ENCODE measurements at regions not wholly inside any gene's neighbourhood (a gene's known extent, or its start where the extent isn't known, plus 50 kb on each side); places are given as distances from the start of the nearest gene placed in this dataset.

DNA sequence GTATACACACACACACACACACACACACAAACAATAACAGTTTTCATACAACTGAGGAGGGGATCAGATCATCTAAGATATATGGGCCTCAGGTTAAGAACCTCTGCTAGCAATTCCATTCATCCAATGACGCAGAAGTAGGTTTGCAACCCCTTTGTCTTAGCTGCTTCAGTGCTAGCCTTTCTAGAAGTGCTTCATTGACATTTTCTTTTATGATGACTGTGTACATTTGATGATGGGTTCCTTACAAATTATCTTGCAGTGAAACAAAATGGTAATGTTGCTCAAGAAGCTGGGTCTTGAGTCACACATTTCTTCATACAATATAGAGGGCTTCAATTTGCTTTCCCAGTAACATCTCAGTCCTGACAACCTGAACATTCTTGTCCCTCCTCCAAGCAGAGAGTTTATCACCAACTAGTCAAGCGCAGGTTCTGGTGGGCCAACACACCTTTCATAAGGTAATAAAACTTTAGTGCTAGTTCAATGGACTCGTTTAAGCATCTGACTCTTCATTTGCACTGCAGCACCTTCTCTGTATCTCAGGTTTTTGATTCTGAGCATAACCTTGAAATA lies 269.5 kb downstream of the CNTN3 start:
- WGBS (ENCODE audit: insufficient coverage): 100% methylated on average over 1 of the region's 3 CpGs
- DNase-seq: no peak
- CTCF ChIA-PET: no interaction called here

DNA sequence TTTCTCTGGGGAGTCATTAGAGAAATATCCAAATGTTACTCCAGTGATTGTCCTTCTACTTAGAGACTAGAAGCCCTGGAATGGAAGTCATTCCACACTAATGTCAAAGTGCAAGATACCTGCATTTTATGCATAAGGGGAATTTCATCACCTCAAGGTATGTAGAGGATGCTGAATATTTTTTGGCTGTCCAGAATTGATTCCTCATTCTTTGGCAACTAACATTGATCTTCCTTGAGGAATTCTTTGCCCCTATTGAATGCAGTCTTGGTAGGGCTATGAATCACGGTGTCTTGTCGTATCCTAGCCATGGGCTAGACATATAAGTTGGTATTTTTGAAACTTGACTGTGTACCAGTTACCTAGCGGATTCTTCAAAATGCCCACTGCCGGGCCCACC lies 271.1 kb downstream of the CNTN3 start:
- Histone ChIP-seq H3K4me3 (ENCODE audit: control insufficient read depth in 1 of 7, extremely low read depth in 1 of 7, insufficient read depth in 4 of 7, low read depth in 2 of 7, low read length in 6 of 7) (no peak overlapping the region), H3K27me3 (replicated peaks in 2 of 5; ENCODE audit: control insufficient read depth in 4 of 5, insufficient read depth in 5 of 5, low read length in 4 of 5) (no peaks in the 10 kb centered on the region), H3K9me3 (ENCODE audit: control extremely low read depth in 1 of 5, control insufficient read depth in 4 of 5, insufficient read depth in 2 of 5, low read depth in 1 of 5, low read length in 4 of 5) (no peaks in the 10 kb centered on the region), H3K4me1 (ENCODE audit: control extremely low read depth in 1 of 4, control insufficient read depth in 4 of 4, insufficient read depth in 4 of 4, low read length in 3 of 4) (no peaks in the 10 kb centered on the region), H3K27ac (ENCODE audit: insufficient read depth in 1 of 2, low read depth in 1 of 2, low read length in 2 of 2, poor library complexity in 1 of 2, severe bottlenecking in 2 of 2) (no peak overlapping the region), H3K36me3 (ENCODE audit: control insufficient read depth in 4 of 4, insufficient read depth in 4 of 4, low read length in 3 of 4) (no peaks in the 10 kb centered on the region)
- ChIA-PET POLR2A (no interaction called here), CTCF (interaction anchor here (0.9 kb wide), 1 partner anchor 10 kb away, joined by 3 read pairs; no protein-coding TSS in a partner anchor)
- 96% methylated on average over 4 of the region's 4 CpGs for WGBS (ENCODE audit: insufficient coverage)
- DNase-seq: no peak

More for the DNA sequence above, 269.5 kb downstream of the CNTN3 start:
- Histone ChIP-seq H3K9me3 (ENCODE audit: control extremely low read depth in 1 of 5, control insufficient read depth in 4 of 5, insufficient read depth in 2 of 5, low read depth in 1 of 5, low read length in 4 of 5) (no peaks in the 10 kb centered on the region), H3K4me1 (ENCODE audit: control extremely low read depth in 1 of 4, control insufficient read depth in 4 of 4, insufficient read depth in 4 of 4, low read length in 3 of 4) (no peaks in the 10 kb centered on the region), H3K4me3 (ENCODE audit: control insufficient read depth in 1 of 7, extremely low read depth in 1 of 7, insufficient read depth in 4 of 7, low read depth in 2 of 7, low read length in 6 of 7) (no peak overlapping the region), H3K36me3 (ENCODE audit: control insufficient read depth in 4 of 4, insufficient read depth in 4 of 4, low read length in 3 of 4) (no peaks in the 10 kb centered on the region), H3K27me3 (replicated peaks in 2 of 5; ENCODE audit: control insufficient read depth in 4 of 5, insufficient read depth in 5 of 5, low read length in 4 of 5) (no peaks in the 10 kb centered on the region), H3K27ac (ENCODE audit: insufficient read depth in 1 of 2, low read depth in 1 of 2, low read length in 2 of 2, poor library complexity in 1 of 2, severe bottlenecking in 2 of 2) (no peak overlapping the region)
- POLR2A ChIA-PET: no interaction called here

DNA sequence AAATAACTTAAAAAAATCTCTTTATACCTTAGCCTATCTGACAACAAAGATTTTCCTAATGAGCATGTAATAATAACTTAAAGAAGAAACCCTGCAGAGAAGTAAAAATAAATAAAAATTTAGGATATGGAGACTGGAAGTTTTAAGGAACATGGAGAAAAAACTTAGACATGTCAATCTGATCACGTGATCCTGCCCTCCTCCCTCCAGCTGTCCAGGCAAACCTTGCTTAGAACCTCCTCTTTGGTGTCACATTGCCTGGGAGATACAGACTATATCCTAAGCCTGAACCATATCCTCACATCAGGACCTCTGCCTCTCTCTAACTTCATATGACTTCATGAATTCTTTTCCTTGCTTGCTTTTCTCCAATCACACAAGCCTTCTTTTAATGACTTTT lies 275.5 kb downstream of the CNTN3 start:
- POLR2A ChIA-PET: interaction anchor here (0.5 kb wide), 1 partner anchor 22 kb away, joined by 8 read pairs; no protein-coding TSS in a partner anchor
- DNase-seq: no peak
- Histone ChIP-seq H3K9me3 (ENCODE audit: control extremely low read depth in 1 of 5, control insufficient read depth in 4 of 5, insufficient read depth in 2 of 5, low read depth in 1 of 5, low read length in 4 of 5) (no peaks in the 10 kb centered on the region), H3K4me1 (ENCODE audit: control extremely low read depth in 1 of 4, control insufficient read depth in 4 of 4, insufficient read depth in 4 of 4, low read length in 3 of 4) (no peaks in the 10 kb centered on the region), H3K36me3 (ENCODE audit: control insufficient read depth in 4 of 4, insufficient read depth in 4 of 4, low read length in 3 of 4) (no peaks in the 10 kb centered on the region), H3K27me3 (replicated peaks in 2 of 5; ENCODE audit: control insufficient read depth in 4 of 5, insufficient read depth in 5 of 5, low read length in 4 of 5) (no peaks in the 10 kb centered on the region), H3K27ac (ENCODE audit: insufficient read depth in 1 of 2, low read depth in 1 of 2, low read length in 2 of 2, poor library complexity in 1 of 2, severe bottlenecking in 2 of 2) (no peak overlapping the region), H3K4me3 (ENCODE audit: control insufficient read depth in 1 of 7, extremely low read depth in 1 of 7, insufficient read depth in 4 of 7, low read depth in 2 of 7, low read length in 6 of 7) (no peak overlapping the region)
- WGBS (ENCODE audit: insufficient coverage): 100% methylated on average over 1 of the region's 1 CpG
- CTCF ChIA-PET: no interaction called here

DNA sequence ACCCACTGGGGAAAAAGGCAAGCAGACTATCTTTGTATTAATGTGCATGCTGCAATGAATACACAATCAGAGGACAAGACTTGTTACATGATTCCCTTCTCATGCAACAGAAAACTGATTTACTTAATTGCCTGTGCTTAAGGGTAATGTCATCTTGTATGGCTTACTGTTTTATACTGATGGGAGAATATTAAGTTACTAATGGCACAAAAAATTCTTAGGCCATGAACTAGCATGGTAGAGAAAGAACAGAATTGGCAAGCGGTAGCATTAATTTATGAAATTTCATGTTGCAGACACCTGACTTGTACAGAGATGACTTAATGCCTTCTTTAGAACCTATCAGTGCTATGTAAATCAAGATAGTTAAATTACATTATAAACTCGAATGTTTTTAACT lies 282.3 kb downstream of the CNTN3 start:
- 80% methylated on average over 1 of the region's 2 CpGs for WGBS (ENCODE audit: insufficient coverage)
- H3K36me3 ChIP-seq (ENCODE audit: control insufficient read depth in 4 of 4, insufficient read depth in 4 of 4, low read length in 3 of 4): no peaks in the 10 kb centered on the region
- CTCF ChIA-PET: no interaction called here

DNA sequence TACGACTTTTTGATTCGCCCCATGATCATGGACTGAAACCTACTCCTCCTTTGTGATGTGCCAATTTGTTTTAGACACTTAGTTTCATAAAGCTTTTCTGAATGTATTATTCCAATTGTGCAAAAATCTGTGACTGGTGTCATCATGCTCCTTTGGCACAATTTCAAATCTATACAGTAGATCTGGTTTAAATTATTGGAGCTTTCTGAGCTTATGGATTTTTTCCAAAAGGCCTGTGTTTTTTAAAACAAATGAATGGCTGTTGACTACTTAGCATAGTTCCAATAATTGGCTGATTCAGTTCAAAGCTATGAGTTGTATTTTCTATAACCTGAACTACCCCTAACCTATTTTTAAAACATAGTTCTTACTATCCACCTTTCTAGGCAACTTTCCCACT lies 282.7 kb downstream of the CNTN3 start:
- H3K9me3 ChIP-seq (ENCODE audit: control extremely low read depth in 1 of 5, control insufficient read depth in 4 of 5, insufficient read depth in 2 of 5, low read depth in 1 of 5, low read length in 4 of 5): no peaks in the 10 kb centered on the region
- H3K4me3 ChIP-seq (ENCODE audit: control insufficient read depth in 1 of 7, extremely low read depth in 1 of 7, insufficient read depth in 4 of 7, low read depth in 2 of 7, low read length in 6 of 7): no peak overlapping the region
- DNase-seq: no peak
- H3K27ac ChIP-seq (ENCODE audit: insufficient read depth in 1 of 2, low read depth in 1 of 2, low read length in 2 of 2, poor library complexity in 1 of 2, severe bottlenecking in 2 of 2): no peak overlapping the region
- CTCF ChIA-PET: no interaction called here
- POLR2A ChIA-PET: no interaction called here
- 83% methylated on average over 2 of the region's 2 CpGs for WGBS (ENCODE audit: insufficient coverage)
- no peaks in the 10 kb centered on the region for H3K4me1 ChIP-seq (ENCODE audit: control extremely low read depth in 1 of 4, control insufficient read depth in 4 of 4, insufficient read depth in 4 of 4, low read length in 3 of 4)
- H3K27me3 ChIP-seq (replicated peaks in 2 of 5; ENCODE audit: control insufficient read depth in 4 of 5, insufficient read depth in 5 of 5, low read length in 4 of 5): no peaks in the 10 kb centered on the region
- H3K36me3 ChIP-seq (ENCODE audit: control insufficient read depth in 4 of 4, insufficient read depth in 4 of 4, low read length in 3 of 4): no peaks in the 10 kb centered on the region

More for the DNA sequence above, 282.3 kb downstream of the CNTN3 start:
- no peak for DNase-seq
- H3K27ac ChIP-seq (ENCODE audit: insufficient read depth in 1 of 2, low read depth in 1 of 2, low read length in 2 of 2, poor library complexity in 1 of 2, severe bottlenecking in 2 of 2): no peak overlapping the region
- no peaks in the 10 kb centered on the region for H3K4me1 ChIP-seq (ENCODE audit: control extremely low read depth in 1 of 4, control insufficient read depth in 4 of 4, insufficient read depth in 4 of 4, low read length in 3 of 4)
- POLR2A ChIA-PET: no interaction called here
- no peaks in the 10 kb centered on the region for H3K27me3 ChIP-seq (replicated peaks in 2 of 5; ENCODE audit: control insufficient read depth in 4 of 5, insufficient read depth in 5 of 5, low read length in 4 of 5)
- no peaks in the 10 kb centered on the region for H3K9me3 ChIP-seq (ENCODE audit: control extremely low read depth in 1 of 5, control insufficient read depth in 4 of 5, insufficient read depth in 2 of 5, low read depth in 1 of 5, low read length in 4 of 5)
- no peak overlapping the region for H3K4me3 ChIP-seq (ENCODE audit: control insufficient read depth in 1 of 7, extremely low read depth in 1 of 7, insufficient read depth in 4 of 7, low read depth in 2 of 7, low read length in 6 of 7)

DNA sequence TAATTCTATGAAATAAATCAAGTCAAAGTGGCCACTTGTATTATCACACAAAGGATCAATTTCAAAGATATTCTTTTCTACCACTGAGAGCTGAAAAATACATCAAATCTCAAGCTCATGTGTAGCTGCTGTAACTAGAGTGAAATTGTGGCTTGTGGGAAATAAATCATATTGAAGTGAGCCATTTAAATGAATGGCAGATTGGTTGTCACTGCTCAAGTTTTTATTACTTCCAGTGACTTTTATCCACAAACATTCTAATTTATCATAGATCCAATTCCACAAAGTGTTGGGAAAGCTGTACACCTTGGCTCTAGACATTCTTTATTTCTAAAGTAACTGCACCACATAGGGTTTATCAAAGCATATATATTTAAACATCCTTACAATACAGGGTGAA lies 285.4 kb downstream of the CNTN3 start:
- H3K36me3 ChIP-seq (ENCODE audit: control insufficient read depth in 4 of 4, insufficient read depth in 4 of 4, low read length in 3 of 4): no peaks in the 10 kb centered on the region
- CTCF ChIA-PET: no interaction called here
- DNase-seq: no peak
- H3K4me3 ChIP-seq (ENCODE audit: control insufficient read depth in 1 of 7, extremely low read depth in 1 of 7, insufficient read depth in 4 of 7, low read depth in 2 of 7, low read length in 6 of 7): no peak overlapping the region
- POLR2A ChIA-PET: no interaction called here
- no peaks in the 10 kb centered on the region for H3K27me3 ChIP-seq (replicated peaks in 2 of 5; ENCODE audit: control insufficient read depth in 4 of 5, insufficient read depth in 5 of 5, low read length in 4 of 5)
- H3K27ac ChIP-seq (ENCODE audit: insufficient read depth in 1 of 2, low read depth in 1 of 2, low read length in 2 of 2, poor library complexity in 1 of 2, severe bottlenecking in 2 of 2): no peak overlapping the region
- H3K4me1 ChIP-seq (ENCODE audit: control extremely low read depth in 1 of 4, control insufficient read depth in 4 of 4, insufficient read depth in 4 of 4, low read length in 3 of 4): no peaks in the 10 kb centered on the region
- no peaks in the 10 kb centered on the region for H3K9me3 ChIP-seq (ENCODE audit: control extremely low read depth in 1 of 5, control insufficient read depth in 4 of 5, insufficient read depth in 2 of 5, low read depth in 1 of 5, low read length in 4 of 5)

DNA sequence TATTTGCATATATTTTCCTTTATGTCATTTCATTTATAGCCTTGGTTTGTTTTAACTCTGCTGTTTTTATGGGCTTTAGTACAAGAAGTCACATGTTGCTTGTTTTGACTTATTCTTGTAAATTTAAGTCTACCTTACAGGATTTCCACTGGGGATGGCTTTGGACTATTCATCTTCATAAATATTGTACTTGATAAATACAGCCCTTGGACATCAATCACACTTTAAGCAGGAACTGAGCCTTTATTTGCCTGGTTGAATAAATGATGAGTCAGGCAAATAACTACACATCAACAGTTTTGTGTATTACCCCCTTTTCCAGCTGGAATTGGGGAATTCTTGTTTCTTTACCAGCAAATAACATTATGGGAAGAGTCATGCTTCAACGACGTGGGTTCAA lies 286.0 kb downstream of the CNTN3 start:
- H3K27ac ChIP-seq (ENCODE audit: insufficient read depth in 1 of 2, low read depth in 1 of 2, low read length in 2 of 2, poor library complexity in 1 of 2, severe bottlenecking in 2 of 2): no peak overlapping the region
- CTCF ChIA-PET: no interaction called here

More for the DNA sequence above, 286.0 kb downstream of the CNTN3 start:
- Histone ChIP-seq H3K27me3 (replicated peaks in 2 of 5; ENCODE audit: control insufficient read depth in 4 of 5, insufficient read depth in 5 of 5, low read length in 4 of 5) (no peaks in the 10 kb centered on the region), H3K36me3 (ENCODE audit: control insufficient read depth in 4 of 4, insufficient read depth in 4 of 4, low read length in 3 of 4) (no peaks in the 10 kb centered on the region), H3K4me3 (ENCODE audit: control insufficient read depth in 1 of 7, extremely low read depth in 1 of 7, insufficient read depth in 4 of 7, low read depth in 2 of 7, low read length in 6 of 7) (no peak overlapping the region), H3K9me3 (ENCODE audit: control extremely low read depth in 1 of 5, control insufficient read depth in 4 of 5, insufficient read depth in 2 of 5, low read depth in 1 of 5, low read length in 4 of 5) (no peaks in the 10 kb centered on the region), H3K4me1 (ENCODE audit: control extremely low read depth in 1 of 4, control insufficient read depth in 4 of 4, insufficient read depth in 4 of 4, low read length in 3 of 4) (no peaks in the 10 kb centered on the region)
- WGBS (ENCODE audit: insufficient coverage): no CpG with 5 or more reads among the region's 2 CpGs
- POLR2A ChIA-PET: no interaction called here
- DNase-seq: no peak

Measured in common myeloid progenitor, CD34-positive (primary cell).